NCI-H345 treated with DMSO at 0.1 percent for 48 hours (cell line): ENCODE measurements at regions not wholly inside any gene's neighbourhood (a gene's known extent, or its start where the extent isn't known, plus 50 kb on each side); places are given as distances from the start of the nearest gene placed in this dataset.
"Not testable (repeated sequence)": the region's sequence is repeated elsewhere in the genome, so short reads cannot be mapped to it uniquely, and the experiment has no call there.

Experiments
- DNase-seq: peaks from one replicate; lab custom pipeline; 2025; ENCODE audit not compliant: unreplicated experiment; lab: John Stamatoyannopoulos, UW

- DNase-seq = no peak
These were observed 146.4 kb downstream of the ACTR3B start for GRCh38 chr7:152905949-152906348.

GRCh38 chr7:152907042-152907761 lies 147.7 kb downstream of the ACTR3B start:
- no peak for DNase-seq

- no peak for DNase-seq
These were observed 149.7 kb downstream of the ACTR3B start for GRCh38 chr7:152909280-152909679.

- DNase-seq = no peak
These were observed 150.4 kb downstream of the ACTR3B start for GRCh38 chr7:152909683-152910544.

GRCh38 chr7:152910545-152911225 lies 151.1 kb downstream of the ACTR3B start:
- DNase-seq = peak; percentile 92

- DNase-seq = no peak
These were observed 151.6 kb downstream of the ACTR3B start for GRCh38 chr7:152911226-152911560.

GRCh38 chr7:152911922-152912321 lies 152.4 kb downstream of the ACTR3B start:
- DNase-seq = no peak

GRCh38 chr7:152912511-152912910 lies 153.0 kb downstream of the ACTR3B start:
- no peak for DNase-seq

- DNase-seq = no peak
These were observed 153.9 kb downstream of the ACTR3B start for GRCh38 chr7:152913492-152913891.

GRCh38 chr7:152914014-152914844 lies 154.7 kb downstream of the ACTR3B start:
- DNase-seq = no peak

GRCh38 chr7:152914845-152915102 lies 155.2 kb downstream of the ACTR3B start:
- DNase-seq = not testable (repeated sequence)

- no peak for DNase-seq
These were observed 162.9 kb downstream of the ACTR3B start for GRCh38 chr7:152922318-152923081.

- no peak for DNase-seq
These were observed 164.2 kb downstream of the ACTR3B start for GRCh38 chr7:152923711-152924110.

- no peak for DNase-seq
These were observed 164.7 kb downstream of the ACTR3B start for GRCh38 chr7:152924238-152924637.

- no peak for DNase-seq
These were observed 165.4 kb downstream of the ACTR3B start for GRCh38 chr7:152924826-152925411.

GRCh38 chr7:152925412-152926147 lies 166.0 kb downstream of the ACTR3B start:
- DNase-seq = no peak

GRCh38 chr7:152931633-152932032 lies 172.1 kb downstream of the ACTR3B start:
- peak; percentile 93 for DNase-seq

GRCh38 chr7:152937282-152937681 lies 177.7 kb downstream of the ACTR3B start:
- no peak for DNase-seq

GRCh38 chr7:152946616-152947015 lies 187.1 kb downstream of the ACTR3B start:
- not testable (repeated sequence) for DNase-seq
